ENCODE measurements at regions not wholly inside any gene's neighbourhood (a gene's known extent, or its start where the extent isn't known, plus 50 kb on each side); places are given as distances from the start of the nearest gene placed in this dataset.

- no CpG with 5 or more reads among the region's 9 CpGs for WGBS, 2 experiments (ENCODE audit: extremely low coverage in 2 of 2, insufficient read length in 1 of 2)
- no peak overlapping the region for H4K8ac ChIP-seq (ENCODE audit: low read depth in 2 of 2, low read length in 2 of 2)
- no peak overlapping the region for H2BK120ac ChIP-seq (ENCODE audit: low read depth, low read length)
- no peak overlapping the region for H3K23ac ChIP-seq (ENCODE audit: low read depth, low read length)
- H3K4ac ChIP-seq (ENCODE audit: low read depth, low read length): no peak overlapping the region
- H2AK5ac ChIP-seq (ENCODE audit: low read depth, low read length): no peak overlapping the region
- H2BK5ac ChIP-seq (ENCODE audit: low read depth, low read length, poor library complexity, severe bottlenecking): no peak overlapping the region
- no peak overlapping the region for H2AK9ac ChIP-seq (replicated peaks; ENCODE audit: low read depth, low read length, poor library complexity)
- peaks cover 3% of the 10 kb centered on the region; the same call in 1 of the 2 replicates for H3K4me1 ChIP-seq (ENCODE audit: control insufficient read depth, insufficient read depth, low read length)
- CTCF ChIA-PET: no interaction called here
- H4K20me1 ChIP-seq (ENCODE audit: insufficient read depth, low read length): peaks cover 4% of the 10 kb centered on the region; the same call in 1 of the 2 replicates
- H3K27me3 ChIP-seq (ENCODE audit: control insufficient read depth, insufficient read depth, low read length): peaks cover 50% of the 10 kb centered on the region
- H3K56ac ChIP-seq (ENCODE audit: extremely low read depth, insufficient read depth, low read length): no peak overlapping the region
- H3K4me2 ChIP-seq (ENCODE audit: low read depth, low read length): no peak overlapping the region
- no peaks in the 10 kb centered on the region for H3K36me3 ChIP-seq (ENCODE audit: control insufficient read depth, insufficient read depth, low read length)
- no peak overlapping the region for H2BK15ac ChIP-seq (ENCODE audit: low read depth, low read length)
- no peak overlapping the region for H3K27ac ChIP-seq (ENCODE audit: insufficient read depth, low read length)
- H2BK20ac ChIP-seq (ENCODE audit: low read depth, low read length): no peak overlapping the region
- H3K79me1 ChIP-seq (ENCODE audit: low read depth in 1 of 2, low read length in 2 of 2): no peaks in the 10 kb centered on the region
- H4K5ac ChIP-seq (ENCODE audit: low read depth, low read length): no peak overlapping the region
- DNase-seq: no peak
- no peaks in the 10 kb centered on the region for H3K9me3 ChIP-seq (ENCODE audit: control insufficient read depth, insufficient read depth, low read length)
- intact Hi-C loops (cut with micrococcal nuclease): loop anchor here (10.0 kb wide), 1 partner anchor 505 kb away; no protein-coding TSS in a partner anchor
- no peak overlapping the region for H3K9ac ChIP-seq (ENCODE audit: low read depth, low read length)
- no peaks in the 10 kb centered on the region for H3K9me1 ChIP-seq (ENCODE audit: insufficient read depth, low read length)
- dilution Hi-C loops (cut with HindIII; ENCODE audit: low sequenced_read_pairs, unreplicated experiment): no loop called here
- H2AFZ ChIP-seq (replicated peaks; ENCODE audit: low read length, poor library complexity): no peak overlapping the region
- H3K18ac ChIP-seq (ENCODE audit: low read depth, low read length): no peak overlapping the region
- no peak overlapping the region for H4K91ac ChIP-seq (ENCODE audit: insufficient read depth, low read depth, low read length)
- in situ Hi-C loops (cut with MboI; ENCODE audit: low sequenced_read_pairs): loop anchor here (10.0 kb wide), 1 partner anchor 615 kb away; no protein-coding TSS in a partner anchor
- ATAC-seq (ENCODE audit: low read depth): no peak
- no peak overlapping the region for H3K14ac ChIP-seq (replicated peaks; ENCODE audit: low read depth, low read length)
- H3K4me3 ChIP-seq (ENCODE audit: insufficient read depth, low read depth, low read length): no peak overlapping the region
- POLR2A ChIA-PET (ENCODE audit: unreplicated experiment): no interaction called here
- BruUV-seq (replicated peaks): no TSS peak
- no peak for TF ChIP-seq FOS (IDR thresholded peaks at IDR 0.05; ENCODE audit: low read depth, low read length)
These were observed 74.1 kb upstream of the HSPA9 start for GRCh38 chr5:138649316-138649720.

Data from IMR-90 (cell line).